Keratinocyte (primary cell): ENCODE measurements at regions not wholly inside any gene's neighbourhood (a gene's known extent, or its start where the extent isn't known, plus 50 kb on each side); places are given as distances from the start of the nearest gene placed in this dataset.

Source experiments
- DNase-seq: peaks from one replicate; pipeline ENCODE4 v3.0.0-alpha.2; 2011; ENCODE audit warnings: low read depth, missing footprints, low spot score
- FAIRE-seq: peaks from 2 replicates; lab custom pipeline; 2011; peaks lifted over from hg19 to GRCh38; lab: Jason Lieb, UNC
- H2AFZ ChIP-seq: 2 replicates; pipeline ENCODE4 v1.6.0; 2012; ENCODE audit warnings: low read length, control low read depth, inconsistent platforms; ENCODE audit not compliant: control insufficient read depth
- H3K27ac ChIP-seq: 2 replicates; pipeline ENCODE4 v1.5.1; 2011; ENCODE audit warnings: low read length; ENCODE audit not compliant: control insufficient read depth, insufficient read depth
- H3K27me3 ChIP-seq: 3 replicates; pipeline ENCODE4 v1.6.0; 2011; ENCODE audit warnings: low read length; ENCODE audit not compliant: control insufficient read depth, insufficient read depth; ENCODE audit errors: extremely low read depth
- H3K36me3 ChIP-seq, 2 experiments: 2 replicates in 1 of 2; 3 replicates in 1 of 2; pipeline ENCODE4 v1.5.1; 2011; ENCODE audit warnings: low read length in 2 of 2, mild to moderate bottlenecking in 1 of 2; ENCODE audit not compliant: control insufficient read depth in 2 of 2, insufficient read depth in 2 of 2; ENCODE audit errors: extremely low read depth in 1 of 2
- H3K4me1 ChIP-seq: 3 replicates; pipeline ENCODE4 v1.5.1; 2011; ENCODE audit warnings: low read length; ENCODE audit not compliant: control insufficient read depth, insufficient read depth; ENCODE audit errors: extremely low read depth
- H3K4me2 ChIP-seq: 3 replicates; pipeline ENCODE4 v1.6.0; 2011; ENCODE audit warnings: low read depth, low read length; ENCODE audit not compliant: control insufficient read depth, insufficient read depth; ENCODE audit errors: extremely low read depth
- H3K4me3 ChIP-seq, 3 experiments: fragments of 200-600 bp in 1 of 3; sonication (generic) in 1 of 3; 2 replicates in 2 of 3; 3 replicates in 1 of 3; pipeline ENCODE4 v1.5.1; 2011 to 2016; ENCODE audit warnings: low read length in 3 of 3, mild to moderate bottlenecking in 3 of 3, control low read depth in 2 of 3, inconsistent platforms in 1 of 3, low read depth in 1 of 3, mixed read lengths in 1 of 3, mixed run types in 1 of 3, moderate library complexity in 1 of 3; ENCODE audit not compliant: control insufficient read depth in 2 of 3, insufficient read depth in 2 of 3; ENCODE audit errors: extremely low read depth in 1 of 3
- H3K79me2 ChIP-seq: 2 replicates; pipeline ENCODE4 v1.6.0; 2012; ENCODE audit warnings: low read length; ENCODE audit not compliant: control insufficient read depth, insufficient read depth
- H3K9ac ChIP-seq: 3 replicates; pipeline ENCODE4 v1.6.0; 2011; ENCODE audit warnings: low read length; ENCODE audit not compliant: control insufficient read depth, insufficient read depth; ENCODE audit errors: extremely low read depth
- H3K9me1 ChIP-seq: 3 replicates; pipeline ENCODE4 v1.6.0; 2011; ENCODE audit warnings: low read length; ENCODE audit not compliant: control insufficient read depth, insufficient read depth; ENCODE audit errors: extremely low read depth
- H3K9me3 ChIP-seq: 2 replicates; pipeline ENCODE4 v1.5.1; 2012; ENCODE audit warnings: low read depth, low read length; ENCODE audit not compliant: control insufficient read depth
- H4K20me1 ChIP-seq: 3 replicates; pipeline ENCODE4 v1.6.0; 2011; ENCODE audit warnings: low read length; ENCODE audit not compliant: control insufficient read depth, insufficient read depth; ENCODE audit errors: extremely low read depth
- CTCF ChIP-seq, 3 experiments: IDR thresholded peaks in 1 of 3; conservative IDR thresholded peaks in 1 of 3; optimal IDR thresholded peaks in 1 of 3; 2 replicates in 2 of 3; 3 replicates in 1 of 3; pipeline versions ENCODE3 to v1.5.1; 2011; ENCODE audit warnings: low read length in 3 of 3, mild to moderate bottlenecking in 3 of 3, moderate library complexity in 2 of 3, control low read depth in 1 of 3, inconsistent platforms in 1 of 3; ENCODE audit not compliant: insufficient read depth in 2 of 3; ENCODE audit errors: extremely low read depth in 1 of 3
- EZH2 ChIP-seq: IDR thresholded peaks from one replicate; pipeline ENCODE4 v1.6.1; 2012; ENCODE audit warnings: inconsistent platforms, mild to moderate bottlenecking, low read length, moderate library complexity
- dilution Hi-C: fragments of 300-500 bp; cut with MboI; formaldehyde crosslinking; loops from one replicate; pipeline ENCODE4 v1.7.0; 2020; ENCODE audit warnings: low sequenced_read_pairs; ENCODE audit not compliant: extremely low pct_ligation_motif_present

DNA sequence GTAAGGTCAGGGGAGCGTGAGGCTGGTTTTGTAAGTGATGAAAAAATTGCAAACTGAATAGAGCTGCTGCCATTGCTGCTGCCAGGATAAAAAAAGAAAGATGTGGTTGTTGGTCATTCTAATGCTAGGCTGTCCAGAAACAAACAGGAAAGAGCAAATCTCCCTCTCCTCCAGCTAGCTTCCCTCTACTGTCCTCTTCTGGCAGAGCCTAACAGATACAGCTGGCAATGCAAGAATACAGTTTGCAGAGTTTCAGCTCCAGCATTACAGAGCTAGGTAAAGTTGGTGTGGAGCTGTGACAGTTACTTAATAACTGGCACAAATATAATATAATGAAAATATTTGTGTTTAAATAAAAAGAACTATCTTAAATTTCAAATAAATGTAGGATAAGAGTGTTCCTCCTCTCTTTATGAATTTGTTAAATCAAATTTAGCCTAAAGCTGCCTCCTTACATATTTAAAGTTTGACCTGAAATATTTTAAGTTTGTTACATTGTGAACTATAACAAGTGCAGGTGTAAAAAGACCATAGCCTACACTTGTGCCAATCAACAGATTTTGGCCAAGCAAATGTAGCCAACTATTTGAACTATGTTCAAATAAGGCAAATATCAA, 407.7 kb downstream of the SH2D4B start:
- no peaks in the 10 kb centered on the region for H3K4me1 ChIP-seq
- no peaks in the 10 kb centered on the region for H3K79me2 ChIP-seq
- DNase-seq, result no peak
- no peak overlapping the region for H3K4me3 ChIP-seq
- no peak overlapping the region for H3K9ac ChIP-seq
- H3K4me2 ChIP-seq, result no peak overlapping the region
- no peaks in the 10 kb centered on the region for H3K27me3 ChIP-seq
- H2AFZ ChIP-seq, result no peak overlapping the region
- no peaks in the 10 kb centered on the region for H4K20me1 ChIP-seq
- no peaks in the 10 kb centered on the region for H3K9me3 ChIP-seq
- dilution Hi-C loops, result no loop called here
- no peaks in the 10 kb centered on the region for H3K9me1 ChIP-seq
- H3K36me3 ChIP-seq, result no peaks in the 10 kb centered on the region
- H3K27ac ChIP-seq, result no peak overlapping the region
- no peak for FAIRE-seq
- TF ChIP-seq EZH2 (no peak), CTCF (optimal IDR thresholded peaks at IDR 0.05 in 1 of 3, IDR thresholded peaks at IDR 0.05 in 1 of 3, conservative IDR thresholded peaks at IDR 0.05 in 1 of 3; ENCODE audit: extremely low read depth in 1 of 3, insufficient read depth in 2 of 3, low read length in 3 of 3) (peak; percentile 43 to 82 (median 63))

DNA sequence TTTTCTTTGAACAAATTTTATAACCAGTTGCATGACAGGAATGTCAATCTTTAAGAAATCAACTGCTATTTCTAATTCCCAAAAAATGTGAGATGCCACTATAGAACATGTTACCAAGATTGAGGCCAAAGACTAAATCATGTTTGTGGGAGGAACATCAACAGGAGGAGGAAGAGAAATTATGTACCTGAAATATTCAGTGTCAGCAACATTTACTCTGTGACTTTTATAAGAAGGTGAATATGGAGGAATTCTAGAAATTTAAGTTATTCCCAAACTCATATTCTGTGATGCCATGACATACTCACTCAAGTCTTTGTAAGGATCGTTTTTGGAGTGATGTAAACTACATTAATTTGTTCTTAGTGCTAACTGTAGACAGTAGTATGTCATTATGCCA, 408.4 kb downstream of the SH2D4B start:
- FAIRE-seq, result no peak
- Histone ChIP-seq H3K27ac (no peak overlapping the region), H3K9me1 (no peaks in the 10 kb centered on the region), H3K4me3 (no peak overlapping the region), H3K4me1 (no peaks in the 10 kb centered on the region), H3K9ac (no peak overlapping the region), H3K36me3 (no peaks in the 10 kb centered on the region), H3K4me2 (no peak overlapping the region), H2AFZ (no peak overlapping the region), H4K20me1 (no peaks in the 10 kb centered on the region), H3K79me2 (no peaks in the 10 kb centered on the region), H3K27me3 (no peaks in the 10 kb centered on the region), H3K9me3 (no peaks in the 10 kb centered on the region)
- TF ChIP-seq EZH2 (no peak), CTCF (optimal IDR thresholded peaks at IDR 0.05 in 1 of 3, IDR thresholded peaks at IDR 0.05 in 1 of 3, conservative IDR thresholded peaks at IDR 0.05 in 1 of 3; ENCODE audit: extremely low read depth in 1 of 3, insufficient read depth in 2 of 3, low read length in 3 of 3) (no peak)
- DNase-seq, result no peak
- dilution Hi-C loops, result no loop called here
